ENCODE measurements at regions not wholly inside any gene's neighbourhood (a gene's known extent, or its start where the extent isn't known, plus 50 kb on each side); places are given as distances from the start of the nearest gene placed in this dataset.
A peak's percentile ranks its signal among the peaks of the same experiment; 100 is the strongest.

DNA sequence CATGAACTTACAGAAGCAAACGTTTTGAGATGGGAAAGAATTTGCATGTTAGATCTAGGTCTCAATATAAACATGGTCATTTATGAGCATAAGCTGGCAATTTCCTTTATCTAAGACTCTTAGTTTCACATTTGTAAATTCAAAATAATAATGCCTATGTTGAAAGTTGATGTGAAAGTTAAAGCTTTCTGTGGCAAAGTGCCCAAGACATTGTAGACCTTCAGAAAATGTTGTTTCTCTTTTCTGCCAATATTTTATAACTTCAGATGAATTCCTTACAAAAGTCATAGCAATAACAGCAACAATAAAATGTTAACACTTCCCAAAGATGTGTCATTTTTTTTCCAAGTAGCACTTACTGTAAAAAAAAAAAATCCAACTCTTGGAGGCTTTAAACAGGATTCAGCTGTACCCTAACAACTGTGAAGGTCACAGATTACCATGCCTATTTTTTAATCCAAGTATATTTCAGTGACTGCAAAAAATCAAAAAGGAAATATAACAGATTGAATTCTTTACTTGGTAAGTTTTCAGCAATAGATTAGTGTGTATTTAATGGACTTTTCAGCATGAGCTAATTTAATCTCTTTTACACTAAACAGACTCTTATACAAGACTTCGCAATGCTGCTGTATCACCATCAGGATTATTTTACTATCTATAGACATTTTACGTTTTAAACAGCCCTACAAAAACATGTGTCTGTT is 206.5 kb upstream of the PDE5A start:
- no peak overlapping the region for H3K27ac ChIP-seq (ENCODE audit: low read depth in 1 of 2, low read length in 1 of 2)
- H3K9ac ChIP-seq (ENCODE audit: insufficient read depth in 1 of 2, low read length in 2 of 2) = no peak overlapping the region
- TF ChIP-seq, protein P1, sequence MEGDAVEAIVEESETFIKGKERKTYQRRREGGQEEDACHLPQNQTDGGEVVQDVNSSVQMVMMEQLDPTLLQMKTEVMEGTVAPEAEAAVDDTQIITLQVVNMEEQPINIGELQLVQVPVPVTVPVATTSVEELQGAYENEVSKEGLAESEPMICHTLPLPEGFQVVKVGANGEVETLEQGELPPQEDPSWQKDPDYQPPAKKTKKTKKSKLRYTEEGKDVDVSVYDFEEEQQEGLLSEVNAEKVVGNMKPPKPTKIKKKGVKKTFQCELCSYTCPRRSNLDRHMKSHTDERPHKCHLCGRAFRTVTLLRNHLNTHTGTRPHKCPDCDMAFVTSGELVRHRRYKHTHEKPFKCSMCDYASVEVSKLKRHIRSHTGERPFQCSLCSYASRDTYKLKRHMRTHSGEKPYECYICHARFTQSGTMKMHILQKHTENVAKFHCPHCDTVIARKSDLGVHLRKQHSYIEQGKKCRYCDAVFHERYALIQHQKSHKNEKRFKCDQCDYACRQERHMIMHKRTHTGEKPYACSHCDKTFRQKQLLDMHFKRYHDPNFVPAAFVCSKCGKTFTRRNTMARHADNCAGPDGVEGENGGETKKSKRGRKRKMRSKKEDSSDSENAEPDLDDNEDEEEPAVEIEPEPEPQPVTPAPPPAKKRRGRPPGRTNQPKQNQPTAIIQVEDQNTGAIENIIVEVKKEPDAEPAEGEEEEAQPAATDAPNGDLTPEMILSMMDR (IDR thresholded peaks at IDR 0.05; ENCODE audit: control extremely low read depth, extremely low read depth) = no peak
- no peak overlapping the region for H3K4me3 ChIP-seq
- no peaks in the 10 kb centered on the region for H3K27me3 ChIP-seq (ENCODE audit: control insufficient read depth in 3 of 3, insufficient read depth in 3 of 3, low read length in 2 of 3)
- peaks cover 0 to 6% (median 0%) of the 10 kb centered on the region in 5 donors for H3K4me1 ChIP-seq (ENCODE audit: control insufficient read depth in 5 of 5, insufficient read depth in 5 of 5, low read length in 5 of 5)
- no peaks in the 10 kb centered on the region for H3K36me3 ChIP-seq (ENCODE audit: control insufficient read depth in 4 of 4, insufficient read depth in 4 of 4, low read length in 4 of 4)
- DNase-seq (peak in 2 of 3 donors; percentile 83 to 86), ATAC-seq (ENCODE audit: insufficient read depth, low FRiP score) (no peak)
- no peaks in the 10 kb centered on the region for H3K9me3 ChIP-seq (ENCODE audit: control insufficient read depth in 4 of 4, insufficient read depth in 3 of 4, low read length in 3 of 4)
- 54 to 72% methylated on average over 3 of the region's 3 CpGs for WGBS, 2 donors

DNA sequence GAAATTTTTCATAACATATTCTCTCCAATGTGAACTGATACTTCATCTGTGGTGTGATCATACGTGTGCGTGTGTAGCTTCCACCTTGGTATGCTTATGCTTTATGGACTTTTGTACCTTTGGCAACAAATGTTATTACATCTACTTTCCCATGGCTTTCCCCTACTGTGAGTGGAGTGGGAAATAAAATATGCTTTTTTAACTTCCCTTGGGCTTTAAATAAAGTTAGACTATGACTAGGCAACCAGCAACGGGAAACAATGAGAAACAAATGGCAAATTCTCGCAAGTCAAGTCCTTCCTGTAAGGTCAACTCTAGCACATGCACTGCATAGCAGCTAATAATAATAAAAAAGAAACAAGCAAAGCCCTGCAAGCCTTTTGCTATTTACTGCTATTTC is 205.0 kb upstream of the PDE5A start:
- DNase-seq = peak in 2 of 3 donors; percentile 10 to 24
- WGBS, 2 donors = 72 to 76% methylated on average over 4 of the region's 4 CpGs
- no peak for ATAC-seq (ENCODE audit: insufficient read depth, low FRiP score)
- H3K27me3 ChIP-seq (ENCODE audit: control insufficient read depth in 3 of 3, insufficient read depth in 3 of 3, low read length in 2 of 3) = no peaks in the 10 kb centered on the region
- no peaks in the 10 kb centered on the region for H3K9me3 ChIP-seq (ENCODE audit: control insufficient read depth in 4 of 4, insufficient read depth in 3 of 4, low read length in 3 of 4)
- TF ChIP-seq, protein P1 (IDR thresholded peaks at IDR 0.05; ENCODE audit: control extremely low read depth, extremely low read depth) = no peak
- no peaks in the 10 kb centered on the region for H3K36me3 ChIP-seq (ENCODE audit: control insufficient read depth in 4 of 4, insufficient read depth in 4 of 4, low read length in 4 of 4)
- H3K27ac ChIP-seq (ENCODE audit: low read depth in 1 of 2, low read length in 1 of 2) = no peak overlapping the region
- H3K4me1 ChIP-seq (ENCODE audit: control insufficient read depth in 5 of 5, insufficient read depth in 5 of 5, low read length in 5 of 5) = peaks cover 0 to 6% (median 0%) of the 10 kb centered on the region in 5 donors
- no peak overlapping the region for H3K9ac ChIP-seq (ENCODE audit: insufficient read depth in 1 of 2, low read length in 2 of 2)
- no peak overlapping the region for H3K4me3 ChIP-seq

DNA sequence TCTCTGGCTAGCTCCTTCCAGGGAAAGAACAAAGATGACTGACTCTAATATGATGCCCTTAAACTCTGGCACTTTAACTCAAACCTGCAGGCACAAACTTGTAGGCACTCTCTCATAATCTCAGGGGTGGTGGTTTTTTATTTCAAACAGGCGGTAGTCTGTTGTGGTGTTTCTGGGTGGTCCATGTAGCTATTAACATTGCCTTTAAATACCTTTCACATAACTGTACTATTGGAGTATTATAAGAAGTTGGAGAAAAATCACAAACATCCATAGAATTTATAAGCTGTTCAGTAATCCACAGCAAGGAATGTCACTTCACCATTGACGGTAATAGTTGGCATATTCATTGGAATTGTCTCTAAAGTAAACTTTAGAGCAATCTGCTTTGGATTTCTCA is 204.2 kb upstream of the PDE5A start:
- TF ChIP-seq, protein P1 (IDR thresholded peaks at IDR 0.05; ENCODE audit: control extremely low read depth, extremely low read depth) = no peak
- Histone ChIP-seq H3K4me3 (no peak overlapping the region), H3K36me3 (ENCODE audit: control insufficient read depth in 4 of 4, insufficient read depth in 4 of 4, low read length in 4 of 4) (no peaks in the 10 kb centered on the region), H3K27me3 (ENCODE audit: control insufficient read depth in 3 of 3, insufficient read depth in 3 of 3, low read length in 2 of 3) (no peaks in the 10 kb centered on the region), H3K27ac (ENCODE audit: low read depth in 1 of 2, low read length in 1 of 2) (no peak overlapping the region), H3K9ac (ENCODE audit: insufficient read depth in 1 of 2, low read length in 2 of 2) (no peak overlapping the region), H3K4me1 (ENCODE audit: control insufficient read depth in 5 of 5, insufficient read depth in 5 of 5, low read length in 5 of 5) (peaks cover 0 to 6% (median 0%) of the 10 kb centered on the region in 5 donors), H3K9me3 (ENCODE audit: control insufficient read depth in 4 of 4, insufficient read depth in 3 of 4, low read length in 3 of 4) (no peaks in the 10 kb centered on the region)
- DNase-seq (no peak), ATAC-seq (ENCODE audit: insufficient read depth, low FRiP score) (no peak)
- 85 to 88% methylated on average over 2 of the region's 2 CpGs for WGBS, 2 donors

DNA sequence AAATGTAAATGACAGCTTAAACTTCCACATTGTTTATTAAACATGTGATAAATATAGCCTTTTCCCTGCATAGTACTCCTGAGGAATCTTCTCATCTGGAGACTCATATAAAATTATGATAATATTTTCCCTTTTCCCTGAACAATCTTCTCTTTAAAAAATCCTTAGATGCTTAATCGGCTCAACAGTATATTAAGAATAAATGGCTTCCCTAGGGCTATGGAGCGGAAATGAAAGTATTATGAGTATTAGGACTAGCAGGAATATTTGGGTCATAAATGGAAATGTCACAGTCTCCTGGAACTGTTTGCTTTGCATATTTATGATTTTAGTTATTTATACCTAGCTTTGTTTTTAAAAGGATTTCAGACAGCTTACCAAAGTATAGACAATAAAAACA is 200.7 kb upstream of the PDE5A start:
- WGBS, 2 donors = 87 to 91% methylated on average over 2 of the region's 2 CpGs
- DNase-seq (no peak), ATAC-seq (ENCODE audit: insufficient read depth, low FRiP score) (no peak)
- TF ChIP-seq, protein P1 (IDR thresholded peaks at IDR 0.05; ENCODE audit: control extremely low read depth, extremely low read depth) = no peak
- H3K9me3 ChIP-seq (ENCODE audit: control insufficient read depth in 4 of 4, insufficient read depth in 3 of 4, low read length in 3 of 4) = no peaks in the 10 kb centered on the region
- no peaks in the 10 kb centered on the region for H3K36me3 ChIP-seq (ENCODE audit: control insufficient read depth in 4 of 4, insufficient read depth in 4 of 4, low read length in 4 of 4)
- no peak overlapping the region for H3K27ac ChIP-seq (ENCODE audit: low read depth in 1 of 2, low read length in 1 of 2)
- no peaks in the 10 kb centered on the region for H3K27me3 ChIP-seq (ENCODE audit: control insufficient read depth in 3 of 3, insufficient read depth in 3 of 3, low read length in 2 of 3)
- no peak overlapping the region for H3K4me3 ChIP-seq
- H3K4me1 ChIP-seq (ENCODE audit: control insufficient read depth in 5 of 5, insufficient read depth in 5 of 5, low read length in 5 of 5) = no peaks in the 10 kb centered on the region
- H3K9ac ChIP-seq (ENCODE audit: insufficient read depth in 1 of 2, low read length in 2 of 2) = no peak overlapping the region
